ENCODE measurements at regions not wholly inside any gene's neighbourhood (a gene's known extent, or its start where the extent isn't known, plus 50 kb on each side); places are given as distances from the start of the nearest gene placed in this dataset.

DNA sequence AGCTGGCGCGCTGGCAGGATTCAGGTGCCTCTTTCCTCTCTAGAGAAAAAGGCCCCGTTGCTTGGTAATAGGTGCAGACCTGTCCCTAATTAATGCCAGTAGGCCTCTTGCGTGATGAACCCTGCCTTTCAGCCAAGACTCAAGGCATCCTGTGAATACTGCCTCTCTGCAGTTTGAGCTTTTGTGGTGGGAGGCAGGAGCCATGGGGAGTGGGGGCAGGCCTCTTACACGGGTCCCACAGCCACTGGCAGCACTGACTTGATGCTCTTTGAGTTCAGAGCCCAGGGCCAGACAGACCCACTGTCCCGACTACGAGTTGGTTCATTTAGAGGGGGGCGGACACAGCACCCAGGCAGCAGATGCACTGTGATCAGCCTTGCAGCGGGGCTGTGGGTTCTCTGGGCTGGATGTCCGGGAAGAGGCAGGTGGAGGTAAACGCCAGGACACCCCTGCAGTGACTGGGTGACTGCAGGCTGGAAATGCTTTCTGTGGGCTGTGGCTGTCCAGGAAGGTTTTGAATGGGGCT is 237.0 kb downstream of the SEC14L1 start:
- TF ChIP-seq POLR2A (IDR thresholded peaks at IDR 0.05; ENCODE audit: low read depth, low read length), result no peak
- TF ChIP-seq POLR2AphosphoS5 (IDR thresholded peaks at IDR 0.05; ENCODE audit: low read depth, low read length), result no peak
- no peak for TF ChIP-seq SPI1 (IDR thresholded peaks at IDR 0.05; ENCODE audit: low read depth, low read length)
- TF ChIP-seq PAX5 (IDR thresholded peaks at IDR 0.05; ENCODE audit: insufficient read depth, low read length, severe bottlenecking), result no peak
- TF ChIP-seq TAF1 (IDR thresholded peaks at IDR 0.05; ENCODE audit: low read depth, low read length), result no peak
